Ovary (tissue), 3 donors: ENCODE measurements at regions not wholly inside any gene's neighbourhood (a gene's known extent, or its start where the extent isn't known, plus 50 kb on each side); places are given as distances from the start of the nearest gene placed in this dataset.

Experiments used
- EP300 ChIP-seq: sonication (generic); formaldehyde crosslinking; IDR thresholded peaks from one replicate; pipeline ENCODE4 v1.6.1; 2017; ENCODE audit warnings: antibody characterized with exemption
- POLR2A ChIP-seq: fragments of 450-650 bp; IDR thresholded peaks from one replicate; pipeline ENCODE4 v1.6.1; 2017; ENCODE audit warnings: antibody characterized with exemption, mild to moderate bottlenecking, moderate library complexity
- TF ChIP-seq, protein P1 (sequence below), 3 donors: fragments of 450-650 bp in 2 of 3; fragments of 200-600 bp in 1 of 3; IDR thresholded peaks; one replicate each; pipeline versions ENCODE4 v1.5.1 to v1.8.0; 2016 to 2022; ENCODE audit warnings: antibody characterized with exemption in 3 of 3, mild to moderate bottlenecking in 1 of 3
- donor health status: DM: no; HTN: no; CAD: no.

DNA sequence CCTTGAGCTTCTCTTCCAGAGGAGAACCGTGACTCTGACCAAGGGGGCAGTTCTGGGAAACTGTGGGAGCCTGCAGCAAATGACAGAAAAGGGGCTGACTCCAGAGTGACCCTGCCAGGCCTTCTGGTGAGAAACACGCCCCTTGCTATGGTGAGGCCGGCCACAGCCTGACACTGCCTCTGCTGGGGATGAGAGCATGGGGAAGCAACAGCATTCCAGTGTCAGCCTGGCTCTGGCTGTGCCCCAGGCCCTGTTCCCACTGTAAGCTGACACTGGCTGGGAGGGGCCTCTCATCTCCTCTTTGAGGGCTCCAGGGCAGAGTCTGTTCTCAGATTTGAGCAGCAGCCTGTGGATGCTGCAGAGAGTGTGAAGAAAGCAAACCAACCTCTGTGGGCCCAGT, 180.0 kb upstream of the IL12B start:
- TF ChIP-seq, protein P1, sequence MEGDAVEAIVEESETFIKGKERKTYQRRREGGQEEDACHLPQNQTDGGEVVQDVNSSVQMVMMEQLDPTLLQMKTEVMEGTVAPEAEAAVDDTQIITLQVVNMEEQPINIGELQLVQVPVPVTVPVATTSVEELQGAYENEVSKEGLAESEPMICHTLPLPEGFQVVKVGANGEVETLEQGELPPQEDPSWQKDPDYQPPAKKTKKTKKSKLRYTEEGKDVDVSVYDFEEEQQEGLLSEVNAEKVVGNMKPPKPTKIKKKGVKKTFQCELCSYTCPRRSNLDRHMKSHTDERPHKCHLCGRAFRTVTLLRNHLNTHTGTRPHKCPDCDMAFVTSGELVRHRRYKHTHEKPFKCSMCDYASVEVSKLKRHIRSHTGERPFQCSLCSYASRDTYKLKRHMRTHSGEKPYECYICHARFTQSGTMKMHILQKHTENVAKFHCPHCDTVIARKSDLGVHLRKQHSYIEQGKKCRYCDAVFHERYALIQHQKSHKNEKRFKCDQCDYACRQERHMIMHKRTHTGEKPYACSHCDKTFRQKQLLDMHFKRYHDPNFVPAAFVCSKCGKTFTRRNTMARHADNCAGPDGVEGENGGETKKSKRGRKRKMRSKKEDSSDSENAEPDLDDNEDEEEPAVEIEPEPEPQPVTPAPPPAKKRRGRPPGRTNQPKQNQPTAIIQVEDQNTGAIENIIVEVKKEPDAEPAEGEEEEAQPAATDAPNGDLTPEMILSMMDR (IDR thresholded peaks at IDR 0.05) = no peak
- TF ChIP-seq POLR2A = no peak
- no peak for TF ChIP-seq EP300
